SU-DHL-6 (cell line): ENCODE measurements at regions not wholly inside any gene's neighbourhood (a gene's known extent, or its start where the extent isn't known, plus 50 kb on each side); places are given as distances from the start of the nearest gene placed in this dataset.
A peak's percentile ranks its signal among the peaks of the same experiment; 100 is the strongest.

Experiments used
- H2AFZ ChIP-seq: fragments of 200-600 bp; sonication (generic); 2 replicates; pipeline ENCODE4 v1.6.1; 2014; ENCODE audit warnings: low read depth, mild to moderate bottlenecking, moderate library complexity, mixed read lengths, antibody characterized with exemption, low read length; ENCODE audit not compliant: severe bottlenecking
- H3F3A ChIP-seq: fragments of 200-600 bp; shearing (Covaris generic); 2 replicates; pipeline ENCODE4 v1.6.0; 2016; ENCODE audit warnings: antibody characterized with exemption, mild to moderate bottlenecking; ENCODE audit not compliant: insufficient read depth
- H3K27ac ChIP-seq: fragments of 200-600 bp; sonication (generic); 2 replicates; pipeline ENCODE4 v1.5.1; 2016; ENCODE audit warnings: low read depth, mild to moderate bottlenecking, low read length, moderate library complexity, mixed read lengths
- H3K27me3 ChIP-seq: fragments of 200-600 bp; sonication (generic), shearing (Covaris generic); 2 replicates; pipeline ENCODE4 v1.6.0; 2014; ENCODE audit warnings: mild to moderate bottlenecking, low read length
- H3K36me3 ChIP-seq: fragments of 200-600 bp; sonication (generic); 2 replicates; pipeline ENCODE4 v1.6.1; 2014; ENCODE audit warnings: mild to moderate bottlenecking, low read length, mixed read lengths
- H3K4me2 ChIP-seq: fragments of 300-600, 200-600 bp; shearing (Covaris generic), sonication (generic); 2 replicates; pipeline ENCODE4 v1.6.0; 2014; ENCODE audit warnings: low read length, low read depth, mild to moderate bottlenecking; ENCODE audit not compliant: poor library complexity, severe bottlenecking
- H3K4me3 ChIP-seq: fragments of 200-600 bp; sonication (generic); 2 replicates; pipeline ENCODE4 v1.5.1; 2014; ENCODE audit warnings: antibody characterized with exemption, low read length, mild to moderate bottlenecking, mixed read lengths; ENCODE audit not compliant: insufficient read depth, poor library complexity, severe bottlenecking
- H3K79me2 ChIP-seq: fragments of 200-600 bp; sonication (generic); 2 replicates; pipeline ENCODE4 v1.6.1; 2014; ENCODE audit warnings: mild to moderate bottlenecking, low read length, moderate library complexity; ENCODE audit not compliant: insufficient read depth
- H3K9ac ChIP-seq: fragments of 200-600 bp; sonication (generic); 2 replicates; pipeline ENCODE4 v1.7.0; 2014; ENCODE audit warnings: mild to moderate bottlenecking, low read length
- H3K9me2 ChIP-seq: fragments of 200-600 bp; sonication (generic); replicated peaks from 2 replicates; pipeline ENCODE4 v1.6.1; 2014; ENCODE audit warnings: low read length; ENCODE audit not compliant: insufficient read depth
- H3K9me3 ChIP-seq: fragments of 200-600 bp; sonication (generic); 2 replicates; pipeline ENCODE4 v1.6.1; 2014; ENCODE audit warnings: low read length, mixed read lengths; ENCODE audit not compliant: insufficient read depth
- H4K20me1 ChIP-seq: fragments of 200-600 bp; sonication (generic); 2 replicates; pipeline ENCODE4 v1.6.1; 2014; ENCODE audit warnings: low read depth, mild to moderate bottlenecking, antibody characterized with exemption, low read length, moderate library complexity, mixed read lengths
- EZH2phosphoT487 ChIP-seq: fragments of 200-600 bp; sonication (generic), shearing (Covaris generic); conservative IDR thresholded peaks from 2 replicates; pipeline ENCODE4 v1.6.1; 2018; ENCODE audit warnings: mild to moderate bottlenecking, antibody characterized with exemption, low read length, moderate library complexity, mixed read lengths
- TF ChIP-seq, protein P1 (sequence below): fragments of 200-600 bp; sonication (generic); IDR thresholded peaks from one replicate; pipeline ENCODE4 v1.5.1; 2017; ENCODE audit warnings: antibody characterized with exemption, mild to moderate bottlenecking, low read length, moderate library complexity; ENCODE audit not compliant: insufficient read depth, poor library complexity, severe bottlenecking

DNA sequence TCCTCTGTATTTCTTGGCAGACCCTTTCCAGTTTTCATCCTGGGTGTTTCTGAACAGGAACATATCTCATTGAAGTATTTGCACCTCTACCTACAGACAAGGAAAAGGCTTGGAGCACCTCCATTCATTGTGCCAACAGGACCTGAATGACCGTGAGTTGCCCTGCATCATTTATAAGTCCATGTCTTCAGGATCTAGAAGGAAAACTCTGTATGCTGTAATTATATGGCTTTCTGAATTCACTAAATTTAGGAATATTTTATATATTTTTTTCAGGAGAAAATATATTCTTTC lies 402.3 kb upstream of the SLC14A2 start:
- Histone ChIP-seq H3K9me2 (no peaks in the 10 kb centered on the region), H3K27ac (no peak overlapping the region), H3K9ac (no peak overlapping the region)

DNA sequence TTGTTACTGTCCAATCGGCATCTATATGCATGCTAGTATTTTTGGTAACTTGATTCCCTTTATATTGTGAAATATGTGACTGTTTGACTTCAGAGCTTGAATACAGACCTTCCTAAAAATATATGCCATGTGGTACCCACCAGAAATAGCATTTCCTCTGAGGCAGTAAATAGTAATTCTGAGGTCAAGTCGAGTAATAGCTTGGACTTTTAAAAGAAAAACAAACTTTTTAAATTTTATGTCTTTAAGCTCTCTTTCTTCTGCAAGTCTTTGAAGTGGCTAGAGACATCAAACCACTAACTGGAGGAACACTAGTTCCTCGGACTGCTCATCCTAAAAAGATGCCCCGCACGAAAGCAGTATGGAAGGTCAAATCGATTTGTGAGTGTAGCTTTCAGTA lies 396.8 kb upstream of the SLC14A2 start:
- H3K4me3 ChIP-seq = no peak overlapping the region
- H2AFZ ChIP-seq = no peak overlapping the region
- no peaks in the 10 kb centered on the region for H4K20me1 ChIP-seq
- H3K27me3 ChIP-seq = no peaks in the 10 kb centered on the region
- no peaks in the 10 kb centered on the region for H3K36me3 ChIP-seq
- H3K9me3 ChIP-seq = no peaks in the 10 kb centered on the region
- H3K79me2 ChIP-seq = no peaks in the 10 kb centered on the region
- H3K4me2 ChIP-seq = no peak overlapping the region
- TF ChIP-seq, protein P1, sequence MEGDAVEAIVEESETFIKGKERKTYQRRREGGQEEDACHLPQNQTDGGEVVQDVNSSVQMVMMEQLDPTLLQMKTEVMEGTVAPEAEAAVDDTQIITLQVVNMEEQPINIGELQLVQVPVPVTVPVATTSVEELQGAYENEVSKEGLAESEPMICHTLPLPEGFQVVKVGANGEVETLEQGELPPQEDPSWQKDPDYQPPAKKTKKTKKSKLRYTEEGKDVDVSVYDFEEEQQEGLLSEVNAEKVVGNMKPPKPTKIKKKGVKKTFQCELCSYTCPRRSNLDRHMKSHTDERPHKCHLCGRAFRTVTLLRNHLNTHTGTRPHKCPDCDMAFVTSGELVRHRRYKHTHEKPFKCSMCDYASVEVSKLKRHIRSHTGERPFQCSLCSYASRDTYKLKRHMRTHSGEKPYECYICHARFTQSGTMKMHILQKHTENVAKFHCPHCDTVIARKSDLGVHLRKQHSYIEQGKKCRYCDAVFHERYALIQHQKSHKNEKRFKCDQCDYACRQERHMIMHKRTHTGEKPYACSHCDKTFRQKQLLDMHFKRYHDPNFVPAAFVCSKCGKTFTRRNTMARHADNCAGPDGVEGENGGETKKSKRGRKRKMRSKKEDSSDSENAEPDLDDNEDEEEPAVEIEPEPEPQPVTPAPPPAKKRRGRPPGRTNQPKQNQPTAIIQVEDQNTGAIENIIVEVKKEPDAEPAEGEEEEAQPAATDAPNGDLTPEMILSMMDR = no peak
- TF ChIP-seq EZH2phosphoT487 = no peak
- H3K9ac ChIP-seq = no peak overlapping the region
- no peaks in the 10 kb centered on the region for H3K9me2 ChIP-seq
- H3F3A ChIP-seq = no peaks in the 10 kb centered on the region
- no peak overlapping the region for H3K27ac ChIP-seq

More for the DNA sequence above, 402.3 kb upstream of the SLC14A2 start:
- no peak for TF ChIP-seq EZH2phosphoT487
- TF ChIP-seq, protein P1 = peak; percentile 25
- no peak overlapping the region for H3K4me3 ChIP-seq
- H3K4me2 ChIP-seq = no peak overlapping the region
- no peaks in the 10 kb centered on the region for H3K36me3 ChIP-seq
- no peaks in the 10 kb centered on the region for H3K27me3 ChIP-seq
- no peaks in the 10 kb centered on the region for H3K9me3 ChIP-seq
- H3F3A ChIP-seq = no peaks in the 10 kb centered on the region
- no peaks in the 10 kb centered on the region for H3K79me2 ChIP-seq
- H4K20me1 ChIP-seq = no peaks in the 10 kb centered on the region
- peak overlapping the region; percentile 25 for H2AFZ ChIP-seq

DNA sequence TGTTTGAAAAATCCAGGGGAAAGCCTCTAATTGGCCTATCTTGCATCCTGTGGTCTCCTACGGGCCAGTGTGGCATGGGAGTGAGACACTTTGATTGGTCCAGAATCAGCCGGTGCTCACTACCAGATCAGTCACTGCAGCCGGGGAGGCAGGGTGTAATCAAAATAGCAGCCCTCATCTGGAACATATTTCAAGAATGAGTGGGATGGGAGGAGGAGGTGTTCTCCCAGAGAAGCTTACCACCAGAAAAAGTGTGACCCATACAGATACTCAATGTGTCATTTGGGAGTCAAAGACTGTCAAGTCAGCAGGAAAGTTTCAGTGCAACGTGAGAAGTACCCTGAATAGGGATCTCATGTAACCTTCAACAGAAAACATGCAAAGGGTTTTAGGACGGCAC lies 393.9 kb upstream of the SLC14A2 start:
- H3K9me2 ChIP-seq = no peaks in the 10 kb centered on the region
- no peaks in the 10 kb centered on the region for H3K27me3 ChIP-seq
- no peaks in the 10 kb centered on the region for H4K20me1 ChIP-seq
- no peak overlapping the region for H2AFZ ChIP-seq
- H3K4me3 ChIP-seq = no peak overlapping the region
- H3F3A ChIP-seq = no peaks in the 10 kb centered on the region
- no peak overlapping the region for H3K4me2 ChIP-seq
- H3K36me3 ChIP-seq = no peaks in the 10 kb centered on the region
- H3K9ac ChIP-seq = no peak overlapping the region
- TF ChIP-seq EZH2phosphoT487 = no peak
- TF ChIP-seq, protein P1 = no peak
- H3K79me2 ChIP-seq = no peaks in the 10 kb centered on the region
- H3K9me3 ChIP-seq = no peaks in the 10 kb centered on the region
- no peak overlapping the region for H3K27ac ChIP-seq

DNA sequence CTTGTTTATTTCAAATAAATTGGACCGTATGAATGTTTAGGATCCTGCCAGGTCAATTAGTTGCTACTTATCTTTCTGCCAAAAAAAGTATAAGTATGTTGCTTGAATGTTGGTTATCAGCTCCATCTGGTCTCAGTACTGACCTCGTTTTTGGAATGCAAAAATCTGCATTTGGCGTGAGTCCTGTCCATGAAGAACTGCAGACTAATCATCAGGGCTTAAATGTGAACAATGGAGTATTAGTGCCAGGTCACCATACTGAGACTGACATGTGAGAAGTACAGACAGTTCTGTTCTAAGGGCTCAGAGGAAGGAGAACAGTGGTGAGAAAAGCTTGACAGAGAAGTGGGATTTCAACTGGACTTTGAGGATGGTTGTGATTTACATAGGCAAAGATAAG lies 393.1 kb upstream of the SLC14A2 start:
- H3K9ac ChIP-seq = no peak overlapping the region
- H3K4me2 ChIP-seq = no peak overlapping the region
- H3K4me3 ChIP-seq = no peak overlapping the region
- H4K20me1 ChIP-seq = no peaks in the 10 kb centered on the region
- no peaks in the 10 kb centered on the region for H3K9me2 ChIP-seq
- H3F3A ChIP-seq = no peaks in the 10 kb centered on the region
- no peaks in the 10 kb centered on the region for H3K79me2 ChIP-seq
- no peaks in the 10 kb centered on the region for H3K9me3 ChIP-seq
- H3K27me3 ChIP-seq = no peaks in the 10 kb centered on the region
- TF ChIP-seq, protein P1 = no peak
- no peak for TF ChIP-seq EZH2phosphoT487
- no peak overlapping the region for H3K27ac ChIP-seq
- no peaks in the 10 kb centered on the region for H3K36me3 ChIP-seq
- no peak overlapping the region for H2AFZ ChIP-seq
